ENCODE measurements at regions not wholly inside any gene's neighbourhood (a gene's known extent, or its start where the extent isn't known, plus 50 kb on each side); places are given as distances from the start of the nearest gene placed in this dataset.

DNA sequence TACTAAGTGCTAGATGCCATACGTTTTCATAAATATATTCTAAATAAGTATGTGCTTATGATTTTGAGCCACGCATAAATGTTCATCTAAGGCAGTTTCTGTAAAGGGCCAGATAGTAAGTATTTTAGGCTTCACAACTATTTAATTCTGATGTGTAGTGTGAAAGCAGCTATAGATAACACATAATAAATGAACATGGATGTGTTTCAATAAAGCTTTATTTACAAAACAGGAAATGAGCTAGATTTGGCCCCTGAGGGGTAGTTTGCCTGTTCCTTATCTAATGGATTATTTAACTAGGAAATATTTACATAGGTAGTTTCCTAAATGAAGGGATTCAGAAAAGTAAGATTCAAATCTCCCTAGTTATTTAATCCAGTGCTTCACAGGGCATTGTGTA lies 557.6 kb upstream of the PKN2 start:
- Histone ChIP-seq H3K36me3 (ENCODE audit: control insufficient read depth in 2 of 2, extremely low read depth in 1 of 2, insufficient read depth in 1 of 2, low read length in 1 of 2) (no peaks in the 10 kb centered on the region), H3K4me3 (ENCODE audit: control insufficient read depth in 1 of 2, extremely low read depth in 1 of 2, low read length in 1 of 2) (no peak overlapping the region), H3K27ac (ENCODE audit: low read length) (no peak overlapping the region), H3K4me1 (ENCODE audit: control insufficient read depth in 1 of 2, extremely low read depth in 1 of 2, insufficient read depth in 2 of 2, low read length in 2 of 2) (no peaks in the 10 kb centered on the region), H3K9me3 (no peaks in the 10 kb centered on the region), H3K27me3 (replicated peaks in 1 of 2; ENCODE audit: control insufficient read depth in 2 of 2, extremely low read depth in 1 of 2, insufficient read depth in 2 of 2, low read length in 1 of 2) (no peaks in the 10 kb centered on the region)
- no CpG with 5 or more reads among the region's 2 CpGs for WGBS (ENCODE audit: insufficient coverage)
- ATAC-seq (replicated peaks in 1 of 4) (no peak), DNase-seq (no peak)
- Mint-ChIP-seq H3K4me3 (no peak overlapping the region), H3K27me3 (no peaks in the 10 kb centered on the region), H3K27ac (no peak overlapping the region), H3K4me1 (no peaks in the 10 kb centered on the region), H3K36me3 (no peaks in the 10 kb centered on the region), H3K9me3 (peaks cover 2 to 7% (median 3%) of the 10 kb centered on the region in 3 donors)
- ChIA-PET POLR2A (no interaction called here), CTCF (no interaction called here)

DNA sequence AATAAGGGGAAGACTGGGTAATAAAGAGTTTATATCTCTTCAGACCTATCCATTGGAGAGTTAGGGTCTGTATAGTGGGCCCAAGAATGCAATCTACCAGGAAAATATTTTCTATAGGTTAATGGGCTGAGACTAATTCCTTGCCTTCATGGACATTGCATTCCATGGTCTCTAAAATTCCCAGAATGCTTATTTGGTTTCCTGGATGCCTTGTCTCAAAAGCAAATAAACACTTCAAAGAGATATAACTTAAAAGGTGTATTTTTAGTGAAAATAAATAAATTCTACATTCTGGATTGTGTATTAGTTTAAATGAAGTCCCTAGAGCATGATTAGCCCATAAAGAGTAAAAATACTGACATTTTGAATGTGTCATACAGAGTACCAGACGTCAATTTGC lies 550.1 kb upstream of the PKN2 start:
- no peak overlapping the region for H3K27ac Mint-ChIP-seq
- POLR2A ChIA-PET, result no interaction called here
- ATAC-seq (replicated peaks in 1 of 4), result no peak

DNA sequence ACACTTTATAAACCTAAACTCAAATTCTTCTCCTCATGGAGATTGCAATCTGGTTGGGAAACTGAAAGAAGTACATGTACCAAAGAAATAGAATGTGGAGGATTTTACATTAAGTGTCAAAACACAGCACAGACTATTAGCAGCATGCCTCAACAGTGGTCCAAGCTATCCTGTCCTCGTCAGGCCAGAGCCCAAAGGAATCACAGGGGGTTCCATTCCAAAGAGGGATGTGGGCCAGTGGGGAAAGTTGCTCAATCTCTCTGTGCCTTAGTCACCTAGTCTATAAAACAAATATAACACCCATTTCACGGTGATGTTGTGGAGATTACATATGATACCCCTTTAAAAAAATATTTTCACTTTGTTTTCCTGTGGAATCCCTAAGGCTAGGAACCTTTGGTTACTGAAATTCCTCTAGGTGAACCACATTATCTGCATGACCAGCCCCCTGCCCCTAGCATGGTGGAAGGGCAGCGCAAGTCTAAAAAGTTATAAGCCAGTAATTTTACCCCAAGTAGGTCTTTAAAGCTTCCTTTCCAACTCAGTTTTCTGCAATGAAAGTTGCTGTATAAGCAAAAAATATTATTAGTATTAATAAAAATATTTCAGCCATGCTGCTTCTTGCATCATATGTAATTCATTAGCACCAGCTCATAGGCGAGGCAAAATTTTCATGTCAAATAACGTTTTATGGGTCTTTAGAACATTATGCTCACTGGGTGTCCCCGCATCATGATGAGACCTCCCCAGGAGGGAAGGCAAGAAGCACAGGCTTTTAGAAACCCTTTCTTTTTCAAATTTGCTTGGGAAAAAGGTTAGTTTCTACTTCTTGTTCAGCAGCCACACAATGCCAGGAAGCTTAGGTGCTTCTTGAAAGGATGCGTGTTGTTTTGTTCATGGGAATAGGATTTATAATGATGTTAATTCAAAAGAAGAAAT lies 548.8 kb upstream of the PKN2 start:
- ChIA-PET POLR2A (no interaction called here), CTCF (no interaction called here)
- WGBS (ENCODE audit: insufficient coverage), result 69% methylated on average over 3 of the region's 7 CpGs
- Mint-ChIP-seq H3K27me3 (peaks cover 0 to 4% of the 10 kb centered on the region in 2 donors), H3K4me3 (no peak overlapping the region), H3K9me3 (peaks cover 0 to 9% (median 4%) of the 10 kb centered on the region in 3 donors), H3K27ac (no peak overlapping the region), H3K4me1 (no peaks in the 10 kb centered on the region), H3K36me3 (no peaks in the 10 kb centered on the region)
- DNase-seq (no peak), ATAC-seq (replicated peaks in 1 of 4) (no peak)
- Histone ChIP-seq H3K27ac (ENCODE audit: low read length) (no peak overlapping the region), H3K4me1 (ENCODE audit: control insufficient read depth in 1 of 2, extremely low read depth in 1 of 2, insufficient read depth in 2 of 2, low read length in 2 of 2) (no peaks in the 10 kb centered on the region), H3K27me3 (replicated peaks in 1 of 2; ENCODE audit: control insufficient read depth in 2 of 2, extremely low read depth in 1 of 2, insufficient read depth in 2 of 2, low read length in 1 of 2) (no peaks in the 10 kb centered on the region), H3K36me3 (ENCODE audit: control insufficient read depth in 2 of 2, extremely low read depth in 1 of 2, insufficient read depth in 1 of 2, low read length in 1 of 2) (no peaks in the 10 kb centered on the region), H3K9me3 (no peaks in the 10 kb centered on the region), H3K4me3 (ENCODE audit: control insufficient read depth in 1 of 2, extremely low read depth in 1 of 2, low read length in 1 of 2) (no peak overlapping the region)

More for the DNA sequence above, 550.1 kb upstream of the PKN2 start:
- CTCF ChIA-PET, result no interaction called here
- peaks cover 0 to 9% (median 4%) of the 10 kb centered on the region in 3 donors for H3K9me3 Mint-ChIP-seq
- H3K4me1 Mint-ChIP-seq, result no peaks in the 10 kb centered on the region
- Histone ChIP-seq H3K27ac (ENCODE audit: low read length) (no peak overlapping the region), H3K4me3 (ENCODE audit: control insufficient read depth in 1 of 2, extremely low read depth in 1 of 2, low read length in 1 of 2) (no peak overlapping the region), H3K4me1 (ENCODE audit: control insufficient read depth in 1 of 2, extremely low read depth in 1 of 2, insufficient read depth in 2 of 2, low read length in 2 of 2) (no peaks in the 10 kb centered on the region), H3K9me3 (no peaks in the 10 kb centered on the region), H3K36me3 (ENCODE audit: control insufficient read depth in 2 of 2, extremely low read depth in 1 of 2, insufficient read depth in 1 of 2, low read length in 1 of 2) (no peaks in the 10 kb centered on the region), H3K27me3 (replicated peaks in 1 of 2; ENCODE audit: control insufficient read depth in 2 of 2, extremely low read depth in 1 of 2, insufficient read depth in 2 of 2, low read length in 1 of 2) (no peaks in the 10 kb centered on the region)
- no peaks in the 10 kb centered on the region for H3K36me3 Mint-ChIP-seq
- no peak for DNase-seq
- 60% methylated on average over 1 of the region's 1 CpG for WGBS (ENCODE audit: insufficient coverage)
- H3K4me3 Mint-ChIP-seq, result no peak overlapping the region
- peaks cover 0 to 4% of the 10 kb centered on the region in 2 donors for H3K27me3 Mint-ChIP-seq

GRCh38 chr1:88139633-88140032 lies 544.4 kb upstream of the PKN2 start:
- Mint-ChIP-seq H3K4me3 (no peak overlapping the region), H3K27ac (no peak overlapping the region), H3K27me3 (peaks cover 0 to 7% of the 10 kb centered on the region in 2 donors), H3K9me3 (no peaks in the 10 kb centered on the region), H3K4me1 (peaks cover 0 to 7% (median 3%) of the 10 kb centered on the region in 3 donors), H3K36me3 (no peaks in the 10 kb centered on the region)
- CTCF ChIA-PET, result no interaction called here
- H3K27me3 ChIP-seq (replicated peaks in 1 of 2; ENCODE audit: control insufficient read depth in 2 of 2, extremely low read depth in 1 of 2, insufficient read depth in 2 of 2, low read length in 1 of 2), result no peaks in the 10 kb centered on the region
- H3K4me1 ChIP-seq (ENCODE audit: control insufficient read depth in 1 of 2, extremely low read depth in 1 of 2, insufficient read depth in 2 of 2, low read length in 2 of 2), result peaks cover 0 to 2% of the 10 kb centered on the region in 2 experiments
- ATAC-seq (replicated peaks in 1 of 4), result no peak
- no peaks in the 10 kb centered on the region for H3K36me3 ChIP-seq (ENCODE audit: control insufficient read depth in 2 of 2, extremely low read depth in 1 of 2, insufficient read depth in 1 of 2, low read length in 1 of 2)
- no peak for DNase-seq
- no peak overlapping the region for H3K27ac ChIP-seq (ENCODE audit: low read length)
- H3K9me3 ChIP-seq, result no peaks in the 10 kb centered on the region
- H3K4me3 ChIP-seq (ENCODE audit: control insufficient read depth in 1 of 2, extremely low read depth in 1 of 2, low read length in 1 of 2), result no peak overlapping the region
- POLR2A ChIA-PET, result no interaction called here
- WGBS (ENCODE audit: insufficient coverage), result 0% methylated on average over 1 of the region's 4 CpGs

- Mint-ChIP-seq H3K36me3 (no peaks in the 10 kb centered on the region), H3K4me3 (no peak overlapping the region), H3K9me3 (peaks cover 0 to 4% (median 4%) of the 10 kb centered on the region in 3 donors), H3K27ac (no peak overlapping the region), H3K4me1 (peaks cover 0 to 7% (median 3%) of the 10 kb centered on the region in 3 donors), H3K27me3 (peaks cover 4 to 13% of the 10 kb centered on the region in 2 donors)
- no peak overlapping the region for H3K4me3 ChIP-seq (ENCODE audit: control insufficient read depth in 1 of 2, extremely low read depth in 1 of 2, low read length in 1 of 2)
- H3K4me1 ChIP-seq (ENCODE audit: control insufficient read depth in 1 of 2, extremely low read depth in 1 of 2, insufficient read depth in 2 of 2, low read length in 2 of 2), result peaks cover 0 to 2% of the 10 kb centered on the region in 2 experiments
- ChIA-PET POLR2A (no interaction called here), CTCF (no interaction called here)
- DNase-seq (no peak), ATAC-seq (replicated peaks in 1 of 4) (no peak)
- no peaks in the 10 kb centered on the region for H3K27me3 ChIP-seq (replicated peaks in 1 of 2; ENCODE audit: control insufficient read depth in 2 of 2, extremely low read depth in 1 of 2, insufficient read depth in 2 of 2, low read length in 1 of 2)
- H3K9me3 ChIP-seq, result no peaks in the 10 kb centered on the region
- WGBS (ENCODE audit: insufficient coverage), result no CpG with 5 or more reads among the region's 1 CpG
- H3K27ac ChIP-seq (ENCODE audit: low read length), result no peak overlapping the region
- H3K36me3 ChIP-seq (ENCODE audit: control insufficient read depth in 2 of 2, extremely low read depth in 1 of 2, insufficient read depth in 1 of 2, low read length in 1 of 2), result no peaks in the 10 kb centered on the region
These were observed 543.7 kb upstream of the PKN2 start for GRCh38 chr1:88140325-88140724.

DNA sequence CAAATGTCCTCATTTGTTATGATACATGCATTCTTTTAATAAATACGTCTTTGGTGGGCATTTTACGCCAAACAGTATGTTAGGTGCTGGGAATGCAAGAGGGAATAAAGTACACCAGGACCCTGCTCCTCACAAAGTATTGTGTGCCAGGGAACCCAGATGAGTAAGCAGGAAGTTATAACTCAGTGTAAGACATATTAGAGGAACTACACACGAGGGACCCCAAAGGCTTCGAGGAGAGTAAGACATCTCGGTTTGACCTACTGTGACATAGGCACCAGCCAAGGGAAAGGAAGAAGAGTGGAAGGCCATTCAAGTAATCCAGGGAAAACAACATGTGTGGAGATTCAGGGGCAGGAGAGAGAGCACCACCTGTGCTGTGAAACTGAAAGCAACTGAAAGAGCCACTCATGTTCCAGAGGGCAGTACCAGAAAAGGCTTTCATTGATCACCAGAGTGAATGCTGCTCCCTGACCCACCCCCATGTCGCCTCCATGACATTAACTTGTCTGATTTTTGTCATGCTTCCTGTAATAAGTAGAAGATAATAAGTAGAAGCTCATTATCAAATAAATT lies 542.5 kb upstream of the PKN2 start:
- H3K4me3 ChIP-seq (ENCODE audit: control insufficient read depth in 1 of 2, extremely low read depth in 1 of 2, low read length in 1 of 2), result no peak overlapping the region
- H3K27me3 Mint-ChIP-seq, result peaks cover 6 to 16% of the 10 kb centered on the region in 2 donors
- no peaks in the 10 kb centered on the region for H3K9me3 ChIP-seq
- H3K4me1 Mint-ChIP-seq, result peaks cover 0 to 7% (median 3%) of the 10 kb centered on the region in 3 donors
- peaks cover 0 to 4% (median 4%) of the 10 kb centered on the region in 3 donors for H3K9me3 Mint-ChIP-seq
- no peaks in the 10 kb centered on the region for H3K27me3 ChIP-seq (replicated peaks in 1 of 2; ENCODE audit: control insufficient read depth in 2 of 2, extremely low read depth in 1 of 2, insufficient read depth in 2 of 2, low read length in 1 of 2)
- no peaks in the 10 kb centered on the region for H3K36me3 ChIP-seq (ENCODE audit: control insufficient read depth in 2 of 2, extremely low read depth in 1 of 2, insufficient read depth in 1 of 2, low read length in 1 of 2)
- 29% methylated on average over 3 of the region's 6 CpGs for WGBS (ENCODE audit: insufficient coverage)
- H3K4me1 ChIP-seq (ENCODE audit: control insufficient read depth in 1 of 2, extremely low read depth in 1 of 2, insufficient read depth in 2 of 2, low read length in 2 of 2), result peaks cover 0 to 2% of the 10 kb centered on the region in 2 experiments
- H3K27ac ChIP-seq (ENCODE audit: low read length), result no peak overlapping the region
- no peak for DNase-seq
- H3K4me3 Mint-ChIP-seq, result no peak overlapping the region
- H3K27ac Mint-ChIP-seq, result no peak overlapping the region
- CTCF ChIA-PET, result no interaction called here
- H3K36me3 Mint-ChIP-seq, result no peaks in the 10 kb centered on the region
- POLR2A ChIA-PET, result no interaction called here
- no peak for ATAC-seq (replicated peaks in 1 of 4)
